Transverse colon (tissue), 4 donors: ENCODE measurements at regions not wholly inside any gene's neighbourhood (a gene's known extent, or its start where the extent isn't known, plus 50 kb on each side); places are given as distances from the start of the nearest gene placed in this dataset.

ENCODE experiments used
- POLR2A ChIP-seq: fragments of 450-650 bp; IDR thresholded peaks from one replicate; pipeline ENCODE4 v1.6.1; 2016; ENCODE audit warnings: antibody characterized with exemption, mild to moderate bottlenecking, moderate library complexity
- POLR2AphosphoS5 ChIP-seq, 3 donors: sonication (generic); formaldehyde crosslinking; IDR thresholded peaks; one replicate each; pipeline ENCODE4 v1.6.1; 2016; ENCODE audit warnings: antibody characterized with exemption in 3 of 3
- TF ChIP-seq, protein P1 (sequence below), 5 experiments: fragments of 200-600 bp in 3 of 5; fragments of 450-650 bp in 2 of 5; sonication (generic) in 3 of 5; IDR thresholded peaks; 1 replicate in 2 of 5; 2 replicates in 3 of 5; pipeline ENCODE4 v1.5.1; 2016 to 2017; ENCODE audit warnings: antibody characterized with exemption in 5 of 5, inconsistent platforms in 3 of 5, mild to moderate bottlenecking in 2 of 5, moderate library complexity in 1 of 5

DNA sequence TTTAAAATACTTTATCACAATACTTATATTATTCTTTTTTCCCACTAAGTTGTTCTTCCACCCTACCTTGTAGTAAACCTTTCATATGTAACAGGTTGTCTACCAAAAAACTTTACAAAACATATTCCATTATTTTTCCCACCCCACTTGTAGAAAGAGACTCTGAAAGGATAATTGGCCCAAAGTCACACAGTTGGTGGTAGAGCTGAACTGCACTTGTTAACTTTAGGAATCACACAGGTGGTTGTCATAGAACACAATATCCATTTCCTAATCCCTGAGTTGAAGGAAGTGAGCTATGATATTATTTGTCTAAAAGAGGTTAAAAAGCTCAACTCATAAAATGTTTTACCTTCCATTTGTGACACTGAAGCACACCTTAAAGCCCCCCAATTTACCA is 188.8 kb upstream of the FOXP2 start:
- TF ChIP-seq, protein P1, sequence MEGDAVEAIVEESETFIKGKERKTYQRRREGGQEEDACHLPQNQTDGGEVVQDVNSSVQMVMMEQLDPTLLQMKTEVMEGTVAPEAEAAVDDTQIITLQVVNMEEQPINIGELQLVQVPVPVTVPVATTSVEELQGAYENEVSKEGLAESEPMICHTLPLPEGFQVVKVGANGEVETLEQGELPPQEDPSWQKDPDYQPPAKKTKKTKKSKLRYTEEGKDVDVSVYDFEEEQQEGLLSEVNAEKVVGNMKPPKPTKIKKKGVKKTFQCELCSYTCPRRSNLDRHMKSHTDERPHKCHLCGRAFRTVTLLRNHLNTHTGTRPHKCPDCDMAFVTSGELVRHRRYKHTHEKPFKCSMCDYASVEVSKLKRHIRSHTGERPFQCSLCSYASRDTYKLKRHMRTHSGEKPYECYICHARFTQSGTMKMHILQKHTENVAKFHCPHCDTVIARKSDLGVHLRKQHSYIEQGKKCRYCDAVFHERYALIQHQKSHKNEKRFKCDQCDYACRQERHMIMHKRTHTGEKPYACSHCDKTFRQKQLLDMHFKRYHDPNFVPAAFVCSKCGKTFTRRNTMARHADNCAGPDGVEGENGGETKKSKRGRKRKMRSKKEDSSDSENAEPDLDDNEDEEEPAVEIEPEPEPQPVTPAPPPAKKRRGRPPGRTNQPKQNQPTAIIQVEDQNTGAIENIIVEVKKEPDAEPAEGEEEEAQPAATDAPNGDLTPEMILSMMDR (IDR thresholded peaks at IDR 0.05): no peak
- TF ChIP-seq POLR2A: no peak
- TF ChIP-seq POLR2AphosphoS5 (IDR thresholded peaks at IDR 0.05): no peak
